ENCODE measurements at regions not wholly inside any gene's neighbourhood (a gene's known extent, or its start where the extent isn't known, plus 50 kb on each side); places are given as distances from the start of the nearest gene placed in this dataset.

DNA sequence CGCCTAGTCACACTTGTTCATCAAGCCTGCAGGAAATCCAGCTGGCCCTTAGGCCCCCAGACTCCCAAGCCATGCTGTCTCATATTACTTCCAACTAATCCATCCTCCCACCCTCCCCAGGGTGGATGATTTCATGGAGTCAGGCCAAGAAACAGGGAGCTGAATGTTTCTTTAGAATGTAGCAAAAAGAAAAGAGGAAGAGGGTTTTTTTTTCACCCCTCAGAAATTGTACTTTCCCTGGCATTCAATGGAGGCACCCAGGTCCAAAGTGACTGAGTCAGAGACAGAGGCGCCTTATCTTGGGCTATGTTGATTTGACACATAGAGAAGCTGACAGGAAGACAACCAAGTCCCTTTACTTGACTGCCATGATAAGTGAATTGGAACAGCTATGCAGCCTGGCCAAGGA is 260.2 kb upstream of the NR4A3 start:
- Mint-ChIP-seq H3K27me3 (peaks cover 8% of the 10 kb centered on the region), H3K27ac (no peak overlapping the region), H3K36me3 (ENCODE audit: low read depth) (no peaks in the 10 kb centered on the region), H3K4me3 (no peak overlapping the region), H3K4me1 (ENCODE audit: low read depth) (no peaks in the 10 kb centered on the region), H3K9me3 (peaks cover 7% of the 10 kb centered on the region)
- no peak for DNase-seq
- CTCF ChIA-PET, result interaction anchor here (0.7 kb wide), 1 partner anchor 9 kb away, joined by 3 read pairs; no protein-coding TSS in a partner anchor
- POLR2A ChIA-PET, result no interaction called here
- Histone ChIP-seq H3K4me3 (ENCODE audit: low read length) (no peak overlapping the region), H3K9me3 (ENCODE audit: control insufficient read depth in 1 of 2, insufficient read depth in 1 of 2, low read length in 2 of 2) (no peaks in the 10 kb centered on the region), H3K27me3 (ENCODE audit: control insufficient read depth in 1 of 2, insufficient read depth in 2 of 2, low read length in 2 of 2) (no peaks in the 10 kb centered on the region), H3K36me3 (ENCODE audit: insufficient read depth, low read length) (no peaks in the 10 kb centered on the region), H3K27ac (ENCODE audit: low read depth in 1 of 2, low read length in 2 of 2) (no peak overlapping the region), H3K4me1 (ENCODE audit: insufficient read depth, low read length) (no peaks in the 10 kb centered on the region)
- intact Hi-C loops (cut with DNase I, micrococcal nuclease), result no loop called here
- TF ChIP-seq, protein P1, sequence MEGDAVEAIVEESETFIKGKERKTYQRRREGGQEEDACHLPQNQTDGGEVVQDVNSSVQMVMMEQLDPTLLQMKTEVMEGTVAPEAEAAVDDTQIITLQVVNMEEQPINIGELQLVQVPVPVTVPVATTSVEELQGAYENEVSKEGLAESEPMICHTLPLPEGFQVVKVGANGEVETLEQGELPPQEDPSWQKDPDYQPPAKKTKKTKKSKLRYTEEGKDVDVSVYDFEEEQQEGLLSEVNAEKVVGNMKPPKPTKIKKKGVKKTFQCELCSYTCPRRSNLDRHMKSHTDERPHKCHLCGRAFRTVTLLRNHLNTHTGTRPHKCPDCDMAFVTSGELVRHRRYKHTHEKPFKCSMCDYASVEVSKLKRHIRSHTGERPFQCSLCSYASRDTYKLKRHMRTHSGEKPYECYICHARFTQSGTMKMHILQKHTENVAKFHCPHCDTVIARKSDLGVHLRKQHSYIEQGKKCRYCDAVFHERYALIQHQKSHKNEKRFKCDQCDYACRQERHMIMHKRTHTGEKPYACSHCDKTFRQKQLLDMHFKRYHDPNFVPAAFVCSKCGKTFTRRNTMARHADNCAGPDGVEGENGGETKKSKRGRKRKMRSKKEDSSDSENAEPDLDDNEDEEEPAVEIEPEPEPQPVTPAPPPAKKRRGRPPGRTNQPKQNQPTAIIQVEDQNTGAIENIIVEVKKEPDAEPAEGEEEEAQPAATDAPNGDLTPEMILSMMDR (IDR thresholded peaks at IDR 0.05), result no peak
- no peak for ATAC-seq (ENCODE audit: poor library complexity)

DNA sequence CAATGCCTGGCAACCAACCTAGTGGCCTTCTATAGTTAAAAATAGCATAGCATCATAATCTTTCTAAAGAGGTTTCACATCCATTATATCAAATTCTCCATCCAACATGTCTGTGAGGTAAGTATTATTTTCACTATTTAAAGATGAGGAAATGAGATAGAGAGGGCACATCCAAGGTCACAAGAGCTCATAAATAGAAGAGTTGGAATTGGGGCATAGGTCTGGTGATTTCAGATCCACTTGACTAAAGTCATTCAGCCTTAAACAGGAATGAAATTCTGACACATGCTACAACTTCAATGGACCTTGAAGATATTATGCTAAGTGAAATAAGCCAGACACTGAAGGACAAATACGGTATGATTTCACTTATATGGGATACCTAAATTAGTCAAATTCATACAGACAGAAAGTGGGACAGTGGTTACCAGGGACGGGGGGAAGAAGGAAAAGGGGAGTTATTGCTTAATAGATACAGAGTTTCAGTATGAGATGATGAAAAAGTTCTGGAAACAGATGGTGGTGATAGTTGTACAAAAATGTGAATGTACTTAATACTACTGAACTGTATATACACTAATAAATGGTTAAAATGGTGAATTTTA is 259.6 kb upstream of the NR4A3 start:
- no peak overlapping the region for H3K4me3 ChIP-seq (ENCODE audit: low read length)
- no peak overlapping the region for H3K27ac ChIP-seq (ENCODE audit: low read depth in 1 of 2, low read length in 2 of 2)
- Mint-ChIP-seq H3K4me1 (ENCODE audit: low read depth) (no peaks in the 10 kb centered on the region), H3K4me3 (no peak overlapping the region), H3K9me3 (peaks cover 7% of the 10 kb centered on the region), H3K27me3 (peaks cover 8% of the 10 kb centered on the region), H3K36me3 (ENCODE audit: low read depth) (no peaks in the 10 kb centered on the region), H3K27ac (no peak overlapping the region)
- H3K4me1 ChIP-seq (ENCODE audit: insufficient read depth, low read length), result no peaks in the 10 kb centered on the region
- no peaks in the 10 kb centered on the region for H3K36me3 ChIP-seq (ENCODE audit: insufficient read depth, low read length)
- DNase-seq, result no peak
- H3K9me3 ChIP-seq (ENCODE audit: control insufficient read depth in 1 of 2, insufficient read depth in 1 of 2, low read length in 2 of 2), result no peaks in the 10 kb centered on the region
- no peak for ATAC-seq (ENCODE audit: poor library complexity)
- ChIA-PET POLR2A (no interaction called here), CTCF (no interaction called here)
- H3K27me3 ChIP-seq (ENCODE audit: control insufficient read depth in 1 of 2, insufficient read depth in 2 of 2, low read length in 2 of 2), result no peaks in the 10 kb centered on the region
- TF ChIP-seq, protein P1 (IDR thresholded peaks at IDR 0.05), result no peak
- intact Hi-C loops (cut with DNase I, micrococcal nuclease), result no loop called here

DNA sequence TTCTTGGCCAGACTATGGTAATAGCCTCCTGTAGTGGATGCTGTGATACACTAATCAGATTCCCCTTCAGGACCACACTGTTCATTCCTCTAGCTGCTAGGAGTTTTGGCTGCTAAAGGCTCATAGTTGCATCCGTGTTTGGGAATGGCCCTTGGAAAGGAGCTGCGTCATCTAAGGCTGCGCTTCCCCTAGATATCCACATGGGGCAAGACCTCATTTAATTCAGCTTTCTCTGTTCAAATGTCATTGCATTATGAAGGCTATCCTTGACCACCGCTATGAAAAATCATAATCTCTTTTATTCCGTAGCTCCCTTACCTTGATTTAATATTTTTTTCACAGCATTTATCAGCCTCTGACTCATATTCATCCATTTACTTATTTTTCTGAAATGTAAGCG is 258.3 kb upstream of the NR4A3 start:
- Histone ChIP-seq H3K36me3 (ENCODE audit: insufficient read depth, low read length) (no peaks in the 10 kb centered on the region), H3K4me3 (ENCODE audit: low read length) (no peak overlapping the region), H3K9me3 (ENCODE audit: control insufficient read depth in 1 of 2, insufficient read depth in 1 of 2, low read length in 2 of 2) (no peaks in the 10 kb centered on the region), H3K27me3 (ENCODE audit: control insufficient read depth in 1 of 2, insufficient read depth in 2 of 2, low read length in 2 of 2) (no peaks in the 10 kb centered on the region), H3K27ac (ENCODE audit: low read depth in 1 of 2, low read length in 2 of 2) (no peak overlapping the region), H3K4me1 (ENCODE audit: insufficient read depth, low read length) (no peaks in the 10 kb centered on the region)
- H3K9me3 Mint-ChIP-seq, result no peaks in the 10 kb centered on the region
- DNase-seq (no peak), ATAC-seq (ENCODE audit: poor library complexity) (no peak)
- TF ChIP-seq, protein P1 (IDR thresholded peaks at IDR 0.05), result no peak
- CTCF ChIA-PET, result interaction anchor here (0.8 kb wide), 1 partner anchor 18 kb away, joined by 3 read pairs; no protein-coding TSS in a partner anchor
- no peak overlapping the region for H3K27ac Mint-ChIP-seq
- peaks cover 8% of the 10 kb centered on the region for H3K27me3 Mint-ChIP-seq
- no peaks in the 10 kb centered on the region for H3K36me3 Mint-ChIP-seq (ENCODE audit: low read depth)
- POLR2A ChIA-PET, result no interaction called here
- H3K4me1 Mint-ChIP-seq (ENCODE audit: low read depth), result no peaks in the 10 kb centered on the region
- intact Hi-C loops (cut with DNase I, micrococcal nuclease), result no loop called here
- H3K4me3 Mint-ChIP-seq, result no peak overlapping the region

All from CD4-positive, alpha-beta T cell (primary cell).